22Rv1 (cell line): ENCODE measurements at regions not wholly inside any gene's neighbourhood (a gene's known extent, or its start where the extent isn't known, plus 50 kb on each side); places are given as distances from the start of the nearest gene placed in this dataset.

Source experiments
- H3K27ac ChIP-seq: fragments of 450-650 bp; 2 replicates; pipeline ENCODE4 v1.5.1; 2017
- CTCF ChIP-seq: fragments of 450-650 bp; IDR thresholded peaks from 2 replicates; pipeline ENCODE4 v1.5.1; 2017; ENCODE audit warnings: mild to moderate bottlenecking
- ZFX ChIP-seq: fragments of 450-650 bp; IDR thresholded peaks from 2 replicates; pipeline ENCODE4 v1.6.1; 2017; ENCODE audit warnings: antibody characterized with exemption, borderline replicate concordance

- TF ChIP-seq CTCF, result no peak
- no peak for TF ChIP-seq ZFX
Measured at GRCh38 chr14:61168141-61168540, 113.0 kb downstream of the TMEM30B start.

GRCh38 chr14:61167642-61168041 is 113.5 kb downstream of the TMEM30B start:
- TF ChIP-seq ZFX (no peak), CTCF (no peak)

More at GRCh38 chr14:61168141-61168540, 113.0 kb downstream of the TMEM30B start:
- H3K27ac ChIP-seq, result no peak overlapping the region

GRCh38 chr14:61160798-61161197 is 120.3 kb downstream of the TMEM30B start:
- TF ChIP-seq CTCF, result no peak
- no peak for TF ChIP-seq ZFX
- no peak overlapping the region for H3K27ac ChIP-seq

More at GRCh38 chr14:61167642-61168041, 113.5 kb downstream of the TMEM30B start:
- no peak overlapping the region for H3K27ac ChIP-seq

DNA sequence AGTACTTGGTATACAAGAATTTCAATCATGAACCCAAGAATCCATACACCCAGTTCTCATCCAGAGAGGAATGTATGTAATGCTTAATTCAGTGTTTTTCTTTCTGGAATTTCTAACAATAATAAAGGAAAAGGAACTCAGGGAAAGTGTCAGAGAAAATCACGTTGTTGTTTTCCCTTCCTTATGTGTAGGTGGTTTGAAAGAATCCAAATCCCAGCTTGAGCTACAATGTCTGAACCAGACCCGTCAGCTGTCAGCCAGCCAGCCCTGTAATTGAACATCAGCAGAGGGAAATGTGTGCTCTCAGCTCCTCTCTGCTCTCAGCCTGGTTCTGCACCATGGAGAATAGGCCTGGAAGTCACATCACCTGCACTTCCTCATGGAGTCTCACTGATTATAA is 126.5 kb downstream of the TMEM30B start:
- TF ChIP-seq ZFX, result no peak
- no peak for TF ChIP-seq CTCF

GRCh38 chr14:61153914-61154545 is 127.1 kb downstream of the TMEM30B start:
- TF ChIP-seq ZFX (no peak), CTCF (no peak)
- H3K27ac ChIP-seq, result no peak overlapping the region

More for the DNA sequence above, 126.5 kb downstream of the TMEM30B start:
- H3K27ac ChIP-seq, result no peak overlapping the region

DNA sequence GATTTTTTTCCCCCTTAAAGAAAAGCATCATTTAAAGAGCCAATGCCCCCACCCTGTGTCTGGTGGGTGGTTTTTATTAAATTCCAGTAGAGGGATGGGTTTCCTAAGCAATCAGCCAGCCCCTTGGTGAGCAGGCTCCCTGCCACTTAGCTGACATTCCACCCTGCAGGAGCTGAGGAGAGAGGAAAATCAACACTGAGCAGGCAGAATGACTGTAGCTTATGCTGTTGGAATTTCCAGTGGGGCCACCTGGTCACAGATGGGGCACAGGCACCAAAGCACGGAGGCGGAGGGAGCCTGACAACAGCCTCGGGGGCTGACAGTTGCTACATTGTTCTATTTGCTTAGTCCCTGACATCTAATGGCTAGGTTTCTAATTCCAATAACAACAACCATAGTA is 127.7 kb downstream of the TMEM30B start:
- H3K27ac ChIP-seq, result no peak overlapping the region
- no peak for TF ChIP-seq CTCF
- no peak for TF ChIP-seq ZFX

- no peak for TF ChIP-seq CTCF
- TF ChIP-seq ZFX, result no peak
- no peak overlapping the region for H3K27ac ChIP-seq
Measured at GRCh38 chr14:61152851-61153364, 128.2 kb downstream of the TMEM30B start.
